MM.1S (cell line): ENCODE measurements at regions not wholly inside any gene's neighbourhood (a gene's known extent, or its start where the extent isn't known, plus 50 kb on each side); places are given as distances from the start of the nearest gene placed in this dataset.

Experiments used
- EZH2 ChIP-seq: fragments of 300-600 bp; sonication (generic); optimal IDR thresholded peaks from 2 replicates; pipeline ENCODE3; 2017; ENCODE audit warnings: low read depth, mild to moderate bottlenecking, antibody characterized with exemption, low read length, mixed read lengths
- EZH2phosphoT487 ChIP-seq: fragments of 300-600 bp; sonication (generic); IDR thresholded peaks from 2 replicates; pipeline ENCODE4 v1.6.1; 2018; ENCODE audit warnings: antibody characterized with exemption, low read length
- TF ChIP-seq, protein P1 (sequence below): fragments of 300-600 bp; sonication (generic); IDR thresholded peaks from 2 replicates; pipeline ENCODE4 v1.5.1; 2016; ENCODE audit warnings: antibody characterized with exemption, low read length, mixed read lengths

DNA sequence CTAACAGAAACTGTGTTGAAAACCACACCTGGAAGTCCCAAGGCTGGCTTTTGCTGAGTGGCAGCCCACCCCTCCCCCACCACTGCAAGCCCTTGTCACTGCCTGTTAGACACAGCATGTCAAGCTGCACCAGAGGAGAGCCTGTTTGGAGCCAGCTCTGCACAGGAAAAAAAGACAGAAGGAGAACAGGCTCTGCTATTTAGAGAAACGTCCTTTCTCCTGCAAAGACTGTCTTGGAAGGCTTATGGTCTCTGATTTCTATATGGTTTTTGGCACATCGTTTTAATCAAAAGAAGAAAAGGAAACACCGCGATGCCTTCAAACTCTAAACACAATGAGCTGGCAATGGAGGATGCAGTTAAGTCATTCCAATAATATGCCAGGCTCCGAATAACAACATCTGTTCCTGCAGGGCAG, 275.5 kb downstream of the MAP2K4 start:
- TF ChIP-seq, protein P1, sequence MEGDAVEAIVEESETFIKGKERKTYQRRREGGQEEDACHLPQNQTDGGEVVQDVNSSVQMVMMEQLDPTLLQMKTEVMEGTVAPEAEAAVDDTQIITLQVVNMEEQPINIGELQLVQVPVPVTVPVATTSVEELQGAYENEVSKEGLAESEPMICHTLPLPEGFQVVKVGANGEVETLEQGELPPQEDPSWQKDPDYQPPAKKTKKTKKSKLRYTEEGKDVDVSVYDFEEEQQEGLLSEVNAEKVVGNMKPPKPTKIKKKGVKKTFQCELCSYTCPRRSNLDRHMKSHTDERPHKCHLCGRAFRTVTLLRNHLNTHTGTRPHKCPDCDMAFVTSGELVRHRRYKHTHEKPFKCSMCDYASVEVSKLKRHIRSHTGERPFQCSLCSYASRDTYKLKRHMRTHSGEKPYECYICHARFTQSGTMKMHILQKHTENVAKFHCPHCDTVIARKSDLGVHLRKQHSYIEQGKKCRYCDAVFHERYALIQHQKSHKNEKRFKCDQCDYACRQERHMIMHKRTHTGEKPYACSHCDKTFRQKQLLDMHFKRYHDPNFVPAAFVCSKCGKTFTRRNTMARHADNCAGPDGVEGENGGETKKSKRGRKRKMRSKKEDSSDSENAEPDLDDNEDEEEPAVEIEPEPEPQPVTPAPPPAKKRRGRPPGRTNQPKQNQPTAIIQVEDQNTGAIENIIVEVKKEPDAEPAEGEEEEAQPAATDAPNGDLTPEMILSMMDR, result no peak
- TF ChIP-seq EZH2 (no peak), EZH2phosphoT487 (no peak)
